CD4-positive, alpha-beta T cell (primary cell): ENCODE measurements at regions not wholly inside any gene's neighbourhood (a gene's known extent, or its start where the extent isn't known, plus 50 kb on each side); places are given as distances from the start of the nearest gene placed in this dataset.

Source experiments
- ATAC-seq: fragments of 200-7000 bp; cut with Tn5 transposase; one replicate; pipeline ENCODE4 v1.10.0; 2022; ENCODE audit warnings: mild to moderate bottlenecking; ENCODE audit not compliant: poor library complexity
- CTCF ChIA-PET: fragments of 350-600 bp; sonication (Branson Sonifier 250); formaldehyde crosslinking; loops from one replicate; lab custom pipeline; 2021; ENCODE audit warnings: antibody characterized with exemption, inconsistent platforms; lab: Charles Lee
- POLR2A ChIA-PET: fragments of 350-600 bp; sonication (Branson Sonifier 250); formaldehyde crosslinking; loops from one replicate; lab custom pipeline; 2021; ENCODE audit warnings: antibody characterized with exemption, inconsistent platforms; lab: Charles Lee
- DNase-seq, 14 experiments: peaks; one replicate each; pipeline ENCODE4 v3.0.0-alpha.2; 2013 to 2020; ENCODE audit warnings: mixed read lengths in 2 of 14
- H3K27ac ChIP-seq, 2 donors: one replicate each; pipeline versions ENCODE4 v1.5.1 to v1.7.0; 2013; ENCODE audit warnings: low read length in 2 of 2, low read depth in 1 of 2, mild to moderate bottlenecking in 1 of 2
- H3K27me3 ChIP-seq, 2 experiments: 1 replicate in 1 of 2; 2 replicates in 1 of 2; pipeline versions ENCODE4 v1.6.1 to v1.7.0; 2013; ENCODE audit warnings: low read length in 2 of 2, control low read depth in 1 of 2, mild to moderate bottlenecking in 1 of 2, moderate library complexity in 1 of 2; ENCODE audit not compliant: insufficient read depth in 2 of 2, control insufficient read depth in 1 of 2
- H3K36me3 ChIP-seq: one replicate; pipeline ENCODE4 v1.6.1; 2013; ENCODE audit warnings: low read length, control low read depth; ENCODE audit not compliant: insufficient read depth
- H3K4me1 ChIP-seq: one replicate; pipeline ENCODE4 v1.6.1; 2013; ENCODE audit warnings: low read length, control low read depth; ENCODE audit not compliant: insufficient read depth
- H3K4me3 ChIP-seq: one replicate; pipeline ENCODE4 v1.5.1; 2013; ENCODE audit warnings: mild to moderate bottlenecking, low read length, moderate library complexity
- H3K9me3 ChIP-seq, 2 experiments: 1 replicate in 1 of 2; 2 replicates in 1 of 2; pipeline versions ENCODE4 v1.6.1 to v1.7.0; 2013; ENCODE audit warnings: low read length in 2 of 2, mild to moderate bottlenecking in 2 of 2, control low read depth in 1 of 2, moderate library complexity in 1 of 2; ENCODE audit not compliant: control insufficient read depth in 1 of 2, insufficient read depth in 1 of 2
- H3K27ac Mint-ChIP-seq: one replicate; pipeline ENCODE4 v1.8.0; 2020; ENCODE audit warnings: mixed read lengths
- H3K27me3 Mint-ChIP-seq: one replicate; pipeline ENCODE4 v1.8.0; 2021; ENCODE audit warnings: mixed read lengths
- H3K36me3 Mint-ChIP-seq: one replicate; pipeline ENCODE4 v1.8.0; 2021; ENCODE audit warnings: low read depth, mixed read lengths
- H3K4me1 Mint-ChIP-seq: one replicate; pipeline ENCODE4 v1.8.0; 2021; ENCODE audit warnings: low read depth, mixed read lengths
- H3K4me3 Mint-ChIP-seq: one replicate; pipeline ENCODE4 v1.8.0; 2020; ENCODE audit warnings: mild to moderate bottlenecking, mixed read lengths
- H3K9me3 Mint-ChIP-seq: one replicate; pipeline ENCODE4 v1.8.0; 2020; ENCODE audit warnings: mixed read lengths
- CTCF ChIP-seq: fragments of 200-600 bp; IDR thresholded peaks from one replicate; pipeline ENCODE4 v1.8.0; 2022; ENCODE audit warnings: antibody characterized with exemption, mild to moderate bottlenecking
- intact Hi-C, 2 experiments: fragments of 100-400 bp; cut with DNase I in 1 of 2; cut with micrococcal nuclease in 1 of 2; formaldehyde crosslinking; loops; one replicate each; pipeline versions ENCODE4 v1.15.1 to v1.9.0; 2023 to 2025; cut with DNase I, micrococcal nuclease

GRCh38 chr12:34348064-34348463 is 325.8 kb downstream of the ALG10 start:
- ATAC-seq (no peak), DNase-seq (no peak)
- no peaks in the 10 kb centered on the region for H3K27me3 Mint-ChIP-seq
- H3K4me3 ChIP-seq: no peak overlapping the region
- no peak overlapping the region for H3K4me3 Mint-ChIP-seq
- no peaks in the 10 kb centered on the region for H3K36me3 ChIP-seq
- intact Hi-C loops: no loop called here
- H3K9me3 ChIP-seq: peaks cover 30 to 100% of the 10 kb centered on the region in 2 experiments
- no peaks in the 10 kb centered on the region for H3K9me3 Mint-ChIP-seq
- H3K27ac Mint-ChIP-seq: no peak overlapping the region
- H3K4me1 Mint-ChIP-seq: no peaks in the 10 kb centered on the region
- H3K27me3 ChIP-seq: no peaks in the 10 kb centered on the region
- H3K36me3 Mint-ChIP-seq: no peaks in the 10 kb centered on the region
- CTCF ChIA-PET: no interaction called here
- no peaks in the 10 kb centered on the region for H3K4me1 ChIP-seq
- no peak for TF ChIP-seq CTCF
- no peak overlapping the region for H3K27ac ChIP-seq
- POLR2A ChIA-PET: no interaction called here

- POLR2A ChIA-PET: no interaction called here
- intact Hi-C loops: no loop called here
- H3K27me3 Mint-ChIP-seq: no peaks in the 10 kb centered on the region
- H3K4me3 Mint-ChIP-seq: no peak overlapping the region
- H3K27ac Mint-ChIP-seq: no peak overlapping the region
- Histone ChIP-seq H3K36me3 (no peaks in the 10 kb centered on the region), H3K4me1 (no peaks in the 10 kb centered on the region), H3K27ac (no peak overlapping the region), H3K4me3 (no peak overlapping the region), H3K27me3 (no peaks in the 10 kb centered on the region), H3K9me3 (peaks cover 30 to 100% of the 10 kb centered on the region in 2 experiments)
- TF ChIP-seq CTCF: no peak
- ATAC-seq (no peak), DNase-seq (no peak)
- H3K4me1 Mint-ChIP-seq: no peaks in the 10 kb centered on the region
- H3K9me3 Mint-ChIP-seq: no peaks in the 10 kb centered on the region
- no peaks in the 10 kb centered on the region for H3K36me3 Mint-ChIP-seq
- CTCF ChIA-PET: no interaction called here
Observed at GRCh38 chr12:34348836-34349672, 326.8 kb downstream of the ALG10 start.

GRCh38 chr12:34349673-34349961 is 327.3 kb downstream of the ALG10 start:
- TF ChIP-seq CTCF: no peak
- Histone ChIP-seq H3K36me3 (no peaks in the 10 kb centered on the region), H3K4me1 (no peaks in the 10 kb centered on the region), H3K4me3 (no peak overlapping the region), H3K9me3 (peaks cover 30 to 100% of the 10 kb centered on the region in 2 experiments), H3K27me3 (no peaks in the 10 kb centered on the region), H3K27ac (no peak overlapping the region)
- CTCF ChIA-PET: no interaction called here
- Mint-ChIP-seq H3K9me3 (no peaks in the 10 kb centered on the region), H3K36me3 (no peaks in the 10 kb centered on the region), H3K4me3 (no peak overlapping the region), H3K27ac (no peak overlapping the region), H3K4me1 (no peaks in the 10 kb centered on the region), H3K27me3 (no peaks in the 10 kb centered on the region)
- ATAC-seq (no peak), DNase-seq (no peak)
- POLR2A ChIA-PET: no interaction called here
- intact Hi-C loops: no loop called here
